IPS DF 19.7 (cell line): ENCODE measurements at regions not wholly inside any gene's neighbourhood (a gene's known extent, or its start where the extent isn't known, plus 50 kb on each side); places are given as distances from the start of the nearest gene placed in this dataset.

Experiments
- DNase-seq: peaks from one replicate; pipeline ENCODE4 v3.0.0-alpha.2; 2013; ENCODE audit warnings: low read depth, low spot score

DNA sequence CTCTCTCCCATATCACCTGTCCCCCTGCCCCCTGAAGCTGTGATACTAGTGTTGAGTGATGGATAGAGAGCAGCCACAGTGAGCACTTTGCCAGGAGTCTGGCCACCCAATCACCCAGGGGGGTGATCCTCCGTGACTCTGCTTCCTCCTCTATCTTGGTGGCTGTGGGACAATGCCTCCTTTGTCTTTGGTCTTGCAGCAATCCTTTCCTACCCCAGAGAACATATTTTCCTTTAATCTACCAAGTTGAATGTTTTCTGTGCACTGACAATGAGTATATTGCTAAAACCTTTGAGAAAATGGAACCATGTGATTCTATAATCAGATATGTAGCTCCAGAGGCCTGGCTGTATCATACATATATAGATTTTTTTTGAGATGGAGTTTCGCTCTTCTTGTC is 58.1 kb upstream of the HEPHL1 start:
- DNase-seq, result no peak

DNA sequence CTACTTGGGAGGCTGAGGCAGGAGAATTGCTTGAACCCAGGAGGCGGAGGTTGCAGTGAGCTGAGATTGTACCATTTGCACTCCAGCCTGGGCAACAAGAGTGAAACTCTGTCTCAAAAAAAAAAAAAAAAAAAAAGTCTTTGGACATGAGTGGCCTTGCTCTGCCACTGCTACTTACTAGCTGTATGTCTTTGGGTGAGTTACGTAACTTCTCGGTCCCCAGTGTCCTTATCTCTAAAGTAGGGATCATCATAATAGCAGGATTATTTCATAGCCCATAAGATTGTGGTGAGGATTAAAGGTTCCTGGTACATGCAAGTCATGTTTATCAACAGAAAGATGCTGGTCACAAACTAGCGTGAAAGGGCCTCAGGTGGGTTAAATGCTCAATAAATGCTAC is 53.9 kb upstream of the HEPHL1 start:
- DNase-seq, result no peak

DNA sequence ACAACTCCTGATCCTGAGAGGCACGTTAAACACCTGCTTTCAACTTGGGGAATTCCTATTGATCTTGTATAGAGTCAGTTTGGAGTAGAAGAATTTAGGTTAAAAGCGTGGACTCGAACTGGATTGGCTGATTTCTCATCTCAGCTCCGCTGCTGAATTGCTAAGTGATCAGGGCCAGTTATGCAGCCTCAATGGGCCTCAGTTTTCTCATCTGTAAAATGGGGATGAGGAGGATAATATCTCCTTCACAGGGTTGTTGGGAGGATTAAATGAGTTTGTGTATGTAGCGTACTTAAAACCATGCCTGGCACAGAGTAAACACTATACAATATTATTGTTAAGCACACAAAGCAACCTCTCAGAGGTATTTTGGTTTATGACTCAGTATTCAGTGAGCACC is 53.2 kb upstream of the HEPHL1 start:
- no peak for DNase-seq

DNA sequence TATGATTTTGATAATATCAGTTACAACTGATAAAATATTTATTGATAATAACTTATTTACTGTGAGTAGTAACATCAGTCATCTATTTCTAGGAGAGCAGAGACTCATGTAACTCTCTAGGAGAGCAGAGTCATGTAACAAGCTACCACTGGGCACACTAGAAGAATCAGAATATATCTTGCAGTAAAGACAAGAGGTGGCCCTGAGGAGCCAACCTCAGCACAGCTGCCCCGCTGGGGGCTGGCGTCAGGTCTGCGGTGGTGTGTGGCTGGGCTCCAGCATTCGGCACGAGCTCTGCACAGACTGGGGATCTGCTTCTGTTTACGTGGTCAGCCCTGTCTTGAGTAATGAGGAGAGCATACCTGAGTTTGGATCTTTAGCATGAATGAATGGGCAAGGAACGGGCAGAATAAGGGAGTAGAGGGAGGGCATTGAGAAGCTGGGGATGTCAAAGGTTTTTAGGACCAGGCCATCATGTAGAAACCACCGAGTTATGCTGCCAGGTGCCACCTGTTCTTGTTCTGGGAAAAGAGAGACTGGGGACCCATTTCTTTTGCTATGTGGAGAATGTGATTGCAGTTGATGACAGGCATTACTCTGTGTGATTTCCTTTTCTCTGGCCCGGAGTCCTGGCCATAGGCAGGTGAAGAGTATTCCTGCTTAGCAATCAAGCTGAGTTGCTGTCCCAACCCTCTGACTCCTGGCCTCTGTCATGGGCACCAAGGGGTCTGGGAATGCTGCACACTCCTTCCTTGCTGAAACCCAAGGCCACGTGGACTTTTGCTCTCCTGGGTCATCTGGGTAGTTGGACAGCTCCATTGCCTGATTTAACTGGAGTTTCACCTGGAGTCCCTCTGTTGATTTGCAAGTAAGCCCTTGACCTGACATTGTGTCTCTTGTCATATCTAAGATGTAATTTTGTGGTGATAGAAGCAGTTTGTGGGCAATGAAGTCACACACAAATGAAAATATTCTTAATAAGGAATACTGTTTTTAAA is 50.9 kb upstream of the HEPHL1 start:
- DNase-seq, result no peak
